DND-41 (cell line): ENCODE measurements at regions not wholly inside any gene's neighbourhood (a gene's known extent, or its start where the extent isn't known, plus 50 kb on each side); places are given as distances from the start of the nearest gene placed in this dataset.

ENCODE experiments used
- CTCF ChIP-seq: IDR thresholded peaks from 2 replicates; pipeline ENCODE4 v1.5.1; 2012; ENCODE audit warnings: borderline replicate concordance, low read length, moderate library complexity, mild to moderate bottlenecking; ENCODE audit not compliant: poor library complexity, severe bottlenecking; ENCODE audit errors: extremely low read depth
- EZH2 ChIP-seq: IDR thresholded peaks from 3 replicates; pipeline ENCODE4 v1.6.1; 2012; ENCODE audit warnings: borderline replicate concordance, low read depth, mild to moderate bottlenecking, moderate library complexity, low read length, inconsistent platforms; ENCODE audit not compliant: severe bottlenecking

GRCh38 chr5:174553556-174553955, 170.8 kb upstream of the MSX2 start:
- TF ChIP-seq CTCF (no peak), EZH2 (no peak)
